ENCODE measurements at regions not wholly inside any gene's neighbourhood (a gene's known extent, or its start where the extent isn't known, plus 50 kb on each side); places are given as distances from the start of the nearest gene placed in this dataset.

DNA sequence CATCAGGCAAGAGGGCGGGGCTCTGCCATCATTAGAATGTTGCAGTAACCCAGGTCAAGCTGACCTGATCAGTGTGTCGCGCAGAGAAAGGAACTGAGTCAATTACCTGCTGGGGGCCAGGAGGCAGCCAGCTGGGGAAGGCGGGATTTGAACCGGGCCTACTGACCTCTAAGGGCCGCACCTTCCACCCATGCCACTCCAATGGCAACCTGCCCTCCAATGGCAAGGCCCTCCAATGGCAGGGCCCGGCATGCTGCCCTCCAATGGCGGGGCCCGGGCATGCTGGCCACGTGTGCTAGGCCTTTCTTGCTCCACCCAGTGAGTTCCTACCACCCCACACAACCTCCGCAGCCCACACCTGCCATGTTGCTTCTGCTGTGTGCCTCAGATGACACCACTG, 407.6 kb downstream of the CTTN start:
- peaks cover 5% of the 10 kb centered on the region; the same call in 1 of the 2 replicates for H4K20me1 ChIP-seq (ENCODE audit: insufficient read depth, low read length)
- no peaks in the 10 kb centered on the region for H3K27me3 ChIP-seq (ENCODE audit: control insufficient read depth in 1 of 2, insufficient read depth in 2 of 2, low read length in 2 of 2)

DNA sequence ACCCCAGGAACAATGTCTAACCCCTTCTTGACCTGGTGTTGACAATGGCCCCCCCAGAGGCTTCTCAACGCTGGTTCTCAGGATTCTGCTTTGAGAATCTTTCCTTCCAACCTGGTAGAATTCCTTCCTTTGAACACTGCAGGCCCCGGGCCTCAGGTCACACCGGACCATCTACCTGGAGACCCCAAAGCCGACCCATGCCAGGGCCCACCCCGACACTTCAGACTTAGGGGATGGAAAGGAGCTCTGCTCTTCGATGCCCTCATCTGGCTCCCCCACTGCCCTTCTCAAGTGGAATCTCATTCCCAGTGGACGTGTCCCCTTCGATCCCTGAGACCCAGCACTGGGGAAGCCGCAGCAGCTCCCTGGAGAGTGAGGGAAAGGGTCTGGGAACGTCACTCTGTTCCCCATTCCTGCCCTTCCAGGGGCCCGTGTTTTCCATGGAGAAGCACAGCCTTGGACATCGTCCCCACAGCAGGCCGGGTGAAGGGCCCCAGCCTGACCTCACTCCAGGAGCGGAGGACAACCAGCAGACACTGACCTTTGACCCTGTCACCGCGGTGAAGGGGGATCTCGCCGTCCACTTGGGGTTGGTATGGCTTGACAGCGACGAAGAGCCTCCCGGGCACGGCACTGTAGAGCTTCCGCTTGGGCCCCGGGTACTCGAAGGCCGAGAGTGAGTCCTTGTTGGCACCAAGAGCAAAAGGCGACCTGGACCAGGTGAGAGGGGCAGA, 408.3 kb downstream of the CTTN start:
- Histone ChIP-seq H3K27me3 (ENCODE audit: control insufficient read depth in 1 of 2, insufficient read depth in 2 of 2, low read length in 2 of 2) (no peaks in the 10 kb centered on the region), H3K36me3 (replicated peaks in 1 of 2; ENCODE audit: control insufficient read depth in 1 of 2, insufficient read depth in 2 of 2, low read length in 2 of 2) (peaks cover 33 to 82% of the 10 kb centered on the region in 2 experiments; a peak in 4 of 5 replicates), H4K20me1 (ENCODE audit: insufficient read depth, low read length) (peaks cover 5% of the 10 kb centered on the region; the same call in 1 of the 2 replicates), H3K79me2 (ENCODE audit: insufficient read depth, low read length) (no peaks in the 10 kb centered on the region), H3K9ac (ENCODE audit: insufficient read depth, low read depth, low read length) (no peak overlapping the region), H3K27ac (ENCODE audit: extremely low read length, insufficient read depth, low read length) (no peak overlapping the region), H2AFZ (ENCODE audit: low read length) (no peak overlapping the region), H3K4me1 (ENCODE audit: insufficient read depth, low read length) (no peaks in the 10 kb centered on the region; the same call in 1 of the 2 replicates), H3K9me3 (ENCODE audit: low read length) (no peaks in the 10 kb centered on the region), H3K4me2 (ENCODE audit: low read depth, low read length) (no peak overlapping the region), H3K4me3 (replicated peaks in 1 of 3; ENCODE audit: insufficient read depth in 1 of 3, low read depth in 2 of 3, low read length in 3 of 3) (no peak overlapping the region)
- intact Hi-C loops (cut with micrococcal nuclease; ENCODE audit: unreplicated experiment) (no loop called here), in situ Hi-C loops (cut with HindIII; ENCODE audit: extremely low pct_ligation_motif_present, low pct_unique_long_range_greater_than_20kb) (no loop called here)
- no peak for DNase-seq (ENCODE audit: low spot score)
- TF ChIP-seq SMAD3 (CRISPR knock-in tag; IDR thresholded peaks at IDR 0.05) (no peak), MTA1 (CRISPR knock-in tag; IDR thresholded peaks at IDR 0.05; ENCODE audit: borderline replicate concordance) (0 out of 2 replicates have a peak, but pooled peaks have one; percentile 21), ZNF230 (CRISPR knock-in tag; IDR thresholded peaks at IDR 0.05) (no peak), ZBTB38 (CRISPR knock-in tag; IDR thresholded peaks at IDR 0.05) (peak; percentile 36; the same call in 1 of the 2 replicates), MTF1 (CRISPR knock-in tag; IDR thresholded peaks at IDR 0.05) (no peak), HNF4A (CRISPR knock-in tag; IDR thresholded peaks at IDR 0.05) (peak; percentile 42)
- no TSS peak for BruUV-seq (replicated peaks)
- CTCF ChIA-PET (ENCODE audit: low intra/inter-chr PET ratio, low total read pairs), result no interaction called here
- no peak for ATAC-seq
- POLR2A ChIA-PET, result no interaction called here
- no peak for FAIRE-seq
- 91% methylated on average over 23 of the region's 27 CpGs for WGBS (ENCODE audit: low lambda C conversion rate)

More for the DNA sequence above, 407.6 kb downstream of the CTTN start:
- 97% methylated on average over 8 of the region's 11 CpGs for WGBS (ENCODE audit: low lambda C conversion rate)
- Histone ChIP-seq H3K79me2 (ENCODE audit: insufficient read depth, low read length) (no peaks in the 10 kb centered on the region), H3K4me2 (ENCODE audit: low read depth, low read length) (no peak overlapping the region), H3K4me1 (ENCODE audit: insufficient read depth, low read length) (no peaks in the 10 kb centered on the region; the same call in 1 of the 2 replicates), H3K27ac (ENCODE audit: extremely low read length, insufficient read depth, low read length) (no peak overlapping the region), H3K9ac (ENCODE audit: insufficient read depth, low read depth, low read length) (no peak overlapping the region), H3K4me3 (replicated peaks in 1 of 3; ENCODE audit: insufficient read depth in 1 of 3, low read depth in 2 of 3, low read length in 3 of 3) (no peak overlapping the region), H2AFZ (ENCODE audit: low read length) (no peak overlapping the region), H3K36me3 (replicated peaks in 1 of 2; ENCODE audit: control insufficient read depth in 1 of 2, insufficient read depth in 2 of 2, low read length in 2 of 2) (peaks cover 34 to 84% of the 10 kb centered on the region in 2 experiments; a peak in 4 of 5 replicates), H3K9me3 (ENCODE audit: low read length) (no peaks in the 10 kb centered on the region)
- intact Hi-C loops (cut with micrococcal nuclease; ENCODE audit: unreplicated experiment), result no loop called here
- ATAC-seq (no peak), DNase-seq (ENCODE audit: low spot score) (no peak), FAIRE-seq (no peak)
- no TSS peak for BruUV-seq (replicated peaks)
- CTCF ChIA-PET (ENCODE audit: low intra/inter-chr PET ratio, low total read pairs), result no interaction called here
- POLR2A ChIA-PET, result no interaction called here
- TF ChIP-seq FOXP1 (IDR thresholded peaks at IDR 0.05) (no peak), FOXP1 (CRISPR knock-in tag; IDR thresholded peaks at IDR 0.05) (no peak)
- in situ Hi-C loops (cut with HindIII; ENCODE audit: extremely low pct_ligation_motif_present, low pct_unique_long_range_greater_than_20kb), result no loop called here
